Thyroid gland (tissue), 4 donors: ENCODE measurements at regions not wholly inside any gene's neighbourhood (a gene's known extent, or its start where the extent isn't known, plus 50 kb on each side); places are given as distances from the start of the nearest gene placed in this dataset.

Experiments
- DNase-seq, 2 donors: peaks; one replicate each; pipeline ENCODE4 v3.0.0-alpha.2; 2019
- H3K27ac ChIP-seq, 3 donors: fragments of 200-600 bp; sonication (generic); 1 replicate in 2 of 3; 2 replicates in 1 of 3; pipeline ENCODE4 v1.5.1; 2016 to 2019; ENCODE audit warnings: mild to moderate bottlenecking in 1 of 3, moderate library complexity in 1 of 3
- H3K27me3 ChIP-seq: fragments of 200-600 bp; sonication (generic); one replicate; pipeline ENCODE4 v1.5.1; 2019
- H3K36me3 ChIP-seq, 2 donors: fragments of 200-600 bp; sonication (generic); one replicate each; pipeline ENCODE4 v1.5.1; 2016 to 2019
- H3K4me1 ChIP-seq, 2 donors: fragments of 200-600 bp; sonication (generic); one replicate each; pipeline ENCODE4 v1.5.1; 2017 to 2019
- H3K4me3 ChIP-seq, 3 donors: fragments of 200-600 bp; sonication (generic); replicated peaks in 1 of 3; 1 replicate in 2 of 3; 2 replicates in 1 of 3; pipeline ENCODE4 v1.5.1; 2016; ENCODE audit warnings: mild to moderate bottlenecking in 1 of 3
- H3K9me3 ChIP-seq: fragments of 200-600 bp; sonication (generic); one replicate; pipeline ENCODE4 v1.5.1; 2017
- POLR2A ChIP-seq, 2 donors: fragments of 450-650 bp; IDR thresholded peaks; one replicate each; pipeline ENCODE4 v1.6.1; 2017; ENCODE audit warnings: antibody characterized with exemption in 2 of 2, mild to moderate bottlenecking in 2 of 2, moderate library complexity in 1 of 2
- WGBS, 2 donors: methylation state at CpG; one replicate each; pipeline ENCODE4 v1.1.5; 2017; 5-methylcytosine and 5-hydroxymethylcytosine counted together
- intact Hi-C: fragments of 100-400 bp; cut with DNase I; formaldehyde crosslinking; loops from one replicate; pipeline ENCODE4 v1.15.1; 2023
- TF ChIP-seq, protein P1 (sequence below), 6 experiments: fragments of 200-600 bp in 3 of 6; fragments of 450-650 bp in 3 of 6; sonication (generic) in 3 of 6; IDR thresholded peaks; one replicate each; pipeline ENCODE4 v1.5.1; 2016 to 2019; ENCODE audit warnings: antibody characterized with exemption in 6 of 6, mild to moderate bottlenecking in 2 of 6, inconsistent platforms in 1 of 6, moderate library complexity in 1 of 6

DNA sequence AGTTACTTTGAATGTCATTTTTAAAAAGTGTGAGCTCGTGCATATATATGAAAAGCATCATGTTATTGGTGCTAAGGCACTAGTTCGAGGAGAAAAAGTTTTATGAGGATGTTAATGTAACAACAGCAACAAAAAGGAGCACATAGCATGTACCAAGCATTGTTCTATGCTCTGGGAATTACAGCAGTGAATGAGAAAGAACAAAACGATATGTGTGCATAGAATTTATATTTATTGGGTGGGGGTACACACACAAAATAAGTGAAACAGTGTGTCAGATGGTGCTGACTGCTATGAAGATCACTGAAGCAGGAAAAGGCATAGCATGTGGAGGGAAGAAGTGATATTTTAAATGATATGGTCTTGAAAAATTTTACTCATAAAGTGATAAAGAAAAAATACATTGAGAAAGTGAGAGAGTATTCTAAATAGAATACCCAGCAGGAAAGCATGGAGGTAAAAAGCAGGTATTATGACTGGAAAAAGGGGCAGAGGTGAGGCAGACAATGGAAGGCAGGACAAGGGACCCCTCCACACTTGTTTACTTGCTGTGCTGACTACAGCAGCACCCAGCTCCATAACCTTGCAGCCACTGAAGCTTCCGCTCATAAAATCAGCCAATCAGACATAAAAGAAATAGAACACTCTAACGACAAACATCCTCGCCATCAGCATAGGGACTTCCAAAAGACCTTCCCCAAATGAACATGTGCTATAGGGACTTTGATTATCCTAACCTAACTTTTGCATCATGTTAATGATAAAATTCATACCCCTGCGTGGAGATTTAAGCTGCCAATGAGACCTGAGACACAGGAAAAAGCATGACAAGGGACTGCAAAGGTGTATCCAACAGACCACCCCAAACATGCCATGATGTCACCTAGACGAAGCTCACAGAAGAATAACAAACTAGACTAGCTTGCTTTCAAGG, 119.9 kb downstream of the HFE start:
- Histone ChIP-seq H3K9me3 (no peaks in the 10 kb centered on the region), H3K4me1 (peaks cover 0 to 3% of the 10 kb centered on the region in 2 donors), H3K27me3 (no peaks in the 10 kb centered on the region), H3K36me3 (no peaks in the 10 kb centered on the region), H3K4me3 (no peak overlapping the region), H3K27ac (no peak overlapping the region)
- TF ChIP-seq POLR2A (IDR thresholded peaks at IDR 0.05) = no peak
- TF ChIP-seq, protein P1, sequence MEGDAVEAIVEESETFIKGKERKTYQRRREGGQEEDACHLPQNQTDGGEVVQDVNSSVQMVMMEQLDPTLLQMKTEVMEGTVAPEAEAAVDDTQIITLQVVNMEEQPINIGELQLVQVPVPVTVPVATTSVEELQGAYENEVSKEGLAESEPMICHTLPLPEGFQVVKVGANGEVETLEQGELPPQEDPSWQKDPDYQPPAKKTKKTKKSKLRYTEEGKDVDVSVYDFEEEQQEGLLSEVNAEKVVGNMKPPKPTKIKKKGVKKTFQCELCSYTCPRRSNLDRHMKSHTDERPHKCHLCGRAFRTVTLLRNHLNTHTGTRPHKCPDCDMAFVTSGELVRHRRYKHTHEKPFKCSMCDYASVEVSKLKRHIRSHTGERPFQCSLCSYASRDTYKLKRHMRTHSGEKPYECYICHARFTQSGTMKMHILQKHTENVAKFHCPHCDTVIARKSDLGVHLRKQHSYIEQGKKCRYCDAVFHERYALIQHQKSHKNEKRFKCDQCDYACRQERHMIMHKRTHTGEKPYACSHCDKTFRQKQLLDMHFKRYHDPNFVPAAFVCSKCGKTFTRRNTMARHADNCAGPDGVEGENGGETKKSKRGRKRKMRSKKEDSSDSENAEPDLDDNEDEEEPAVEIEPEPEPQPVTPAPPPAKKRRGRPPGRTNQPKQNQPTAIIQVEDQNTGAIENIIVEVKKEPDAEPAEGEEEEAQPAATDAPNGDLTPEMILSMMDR (IDR thresholded peaks at IDR 0.05) = no peak
- no peak for DNase-seq
- intact Hi-C loops = no loop called here
- 45 to 47% methylated on average over 8 of the region's 8 CpGs for WGBS, 2 donors

DNA sequence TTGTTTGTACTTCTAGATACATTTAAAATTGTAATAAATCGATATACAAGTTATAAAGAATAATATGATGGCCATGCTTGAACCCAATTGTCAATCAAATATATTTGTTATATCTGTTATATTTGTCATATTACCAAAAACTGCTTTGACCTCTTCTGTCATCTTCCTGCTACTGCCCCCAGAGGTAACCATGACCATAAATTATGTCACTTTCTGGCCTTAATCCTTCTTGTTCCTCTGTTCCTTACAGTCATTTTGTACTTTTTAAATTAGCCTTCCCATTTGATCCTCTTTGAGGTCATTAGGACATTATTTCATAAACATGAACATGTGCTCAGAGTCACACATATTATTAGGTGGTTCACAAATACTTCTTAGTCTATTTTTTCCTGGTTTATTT, 124.7 kb downstream of the HFE start:
- Histone ChIP-seq H3K4me1 (peaks cover 9% of the 10 kb centered on the region in 2 donors), H3K36me3 (no peaks in the 10 kb centered on the region), H3K9me3 (no peaks in the 10 kb centered on the region), H3K27me3 (peaks cover 5% of the 10 kb centered on the region), H3K27ac (no peak overlapping the region), H3K4me3 (no peak overlapping the region)
- 89 to 91% methylated on average over 1 of the region's 1 CpG for WGBS, 2 donors
- TF ChIP-seq, protein P1 (IDR thresholded peaks at IDR 0.05) = no peak
- no peak for TF ChIP-seq POLR2A (IDR thresholded peaks at IDR 0.05)
- DNase-seq = no peak
- intact Hi-C loops = loop anchor here (10.0 kb wide), 1 partner anchor 63 kb away; a partner anchor contains a TSS

DNA sequence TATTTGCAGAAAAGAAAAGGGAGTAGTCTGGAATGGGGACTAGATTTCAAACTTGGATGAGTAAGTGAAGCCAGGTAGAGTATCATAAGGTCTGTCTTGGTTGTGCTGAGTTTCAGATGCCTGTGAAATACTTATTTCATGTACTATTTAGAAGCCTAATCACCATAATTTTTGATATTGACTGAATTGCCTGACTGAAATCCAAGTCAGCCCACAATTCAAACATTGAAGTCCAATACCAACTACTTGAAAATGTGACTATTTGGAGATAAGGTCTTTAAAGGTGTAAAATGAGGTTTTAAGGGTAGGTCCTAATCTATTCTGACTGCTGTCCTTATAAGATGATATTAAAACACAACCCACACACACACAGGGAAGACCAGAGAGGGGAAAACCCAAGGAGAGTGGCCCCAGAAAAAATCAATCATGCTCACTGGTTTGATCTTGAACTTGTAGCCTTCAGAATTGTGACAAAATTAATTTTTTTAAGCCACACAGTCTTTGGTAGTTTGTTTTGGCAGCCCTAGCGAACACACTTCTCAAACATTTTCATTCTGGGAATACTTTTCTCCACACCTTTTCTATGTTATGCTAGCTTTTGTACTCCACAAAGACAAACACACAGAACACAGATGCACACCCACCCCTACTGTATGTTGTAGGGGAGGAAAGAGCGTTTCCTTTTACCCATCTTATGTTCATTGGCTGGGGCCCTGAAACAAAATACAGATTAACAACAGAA, 126.3 kb downstream of the HFE start:
- TF ChIP-seq, protein P1 (IDR thresholded peaks at IDR 0.05) = no peak
- no peak for TF ChIP-seq POLR2A (IDR thresholded peaks at IDR 0.05)
- Histone ChIP-seq H3K4me3 (no peak overlapping the region), H3K27me3 (peaks cover 5% of the 10 kb centered on the region), H3K36me3 (no peaks in the 10 kb centered on the region), H3K27ac (no peak overlapping the region), H3K9me3 (no peaks in the 10 kb centered on the region), H3K4me1 (peaks cover 9% of the 10 kb centered on the region in 2 donors)
- no peak for DNase-seq
- WGBS, 2 donors = 94% methylated on average over 2 of the region's 2 CpGs
- intact Hi-C loops = loop anchor here (10.0 kb wide), 1 partner anchor 61 kb away; a partner anchor contains a TSS

DNA sequence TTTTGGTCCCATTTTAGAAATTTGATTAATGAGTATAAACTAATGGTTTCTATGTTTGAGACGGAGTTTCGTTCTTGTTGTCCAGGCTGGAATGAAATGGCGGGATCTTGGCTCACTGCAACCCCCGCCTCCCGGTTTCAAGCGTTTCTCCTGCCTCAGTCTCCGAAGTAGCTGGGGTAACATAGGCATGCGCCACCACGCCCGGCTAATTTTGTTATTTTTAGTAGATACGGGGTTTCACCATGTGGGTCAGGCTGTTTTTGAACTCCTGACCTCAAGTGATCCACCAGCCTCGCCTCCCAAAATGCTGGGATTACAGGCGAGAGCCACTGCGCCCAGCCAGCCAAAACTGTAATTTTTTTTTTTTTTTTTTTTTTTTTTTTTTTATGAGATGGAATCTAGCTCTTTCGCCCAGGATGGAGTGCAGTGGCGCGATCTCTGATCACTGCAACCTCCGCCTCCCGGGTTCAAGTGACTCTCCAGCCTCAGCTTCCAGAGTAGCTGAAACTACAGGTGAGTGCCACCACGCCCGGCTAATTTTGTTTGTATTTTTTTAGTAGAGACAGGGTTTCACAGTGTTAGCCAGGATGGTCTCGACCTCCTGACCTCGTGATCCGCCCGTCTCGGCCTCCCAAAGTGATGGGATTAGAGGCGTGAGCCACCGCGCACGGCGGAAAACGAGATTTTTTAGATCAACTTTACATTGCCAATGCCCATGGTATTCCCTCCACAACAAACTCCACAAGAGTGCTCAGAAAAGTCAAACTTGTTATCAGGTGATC, 127.8 kb downstream of the HFE start:
- peaks cover 9% of the 10 kb centered on the region in 2 donors for H3K4me1 ChIP-seq
- H3K9me3 ChIP-seq = no peaks in the 10 kb centered on the region
- H3K27me3 ChIP-seq = peaks cover 5% of the 10 kb centered on the region
- DNase-seq = peak in 1 of 2 donors; percentile 23
- no peak for TF ChIP-seq POLR2A (IDR thresholded peaks at IDR 0.05)
- TF ChIP-seq, protein P1 (IDR thresholded peaks at IDR 0.05) = no peak
- WGBS, 2 donors = 14 to 16% methylated on average over 32 of the region's 32 CpGs
- H3K4me3 ChIP-seq = peak overlapping the region in 1 of 3 donors; percentile 22
- intact Hi-C loops = loop anchor here (10.0 kb wide), 1 partner anchor 60 kb away; a partner anchor contains a TSS
- peak overlapping the region in 2 of 3 donors; percentile 88 to 89 for H3K27ac ChIP-seq
- H3K36me3 ChIP-seq = no peaks in the 10 kb centered on the region
